Esophagus squamous epithelium (tissue), 4 donors: ENCODE measurements at regions not wholly inside any gene's neighbourhood (a gene's known extent, or its start where the extent isn't known, plus 50 kb on each side); places are given as distances from the start of the nearest gene placed in this dataset.

ENCODE experiments used
- CTCF ChIP-seq, 6 experiments: fragments of 450-650 bp in 4 of 6; fragments of 200-600 bp in 2 of 6; sonication (generic) in 2 of 6; IDR thresholded peaks; one replicate each; pipeline ENCODE4 v1.5.1; 2016 to 2019; ENCODE audit warnings: antibody characterized with exemption in 6 of 6, mild to moderate bottlenecking in 4 of 6, moderate library complexity in 4 of 6
- POLR2A ChIP-seq, 4 donors: fragments of 450-650 bp; IDR thresholded peaks; one replicate each; pipeline ENCODE4 v1.6.1; 2017; ENCODE audit warnings: antibody characterized with exemption in 4 of 4, mild to moderate bottlenecking in 4 of 4, moderate library complexity in 3 of 4

- no peak for TF ChIP-seq CTCF (IDR thresholded peaks at IDR 0.05)
- no peak for TF ChIP-seq POLR2A (IDR thresholded peaks at IDR 0.05)
Measured at GRCh38 chr13:31946091-31946770, 85.3 kb upstream of the FRY start.
